ENCODE measurements at regions not wholly inside any gene's neighbourhood (a gene's known extent, or its start where the extent isn't known, plus 50 kb on each side); places are given as distances from the start of the nearest gene placed in this dataset.

DNA sequence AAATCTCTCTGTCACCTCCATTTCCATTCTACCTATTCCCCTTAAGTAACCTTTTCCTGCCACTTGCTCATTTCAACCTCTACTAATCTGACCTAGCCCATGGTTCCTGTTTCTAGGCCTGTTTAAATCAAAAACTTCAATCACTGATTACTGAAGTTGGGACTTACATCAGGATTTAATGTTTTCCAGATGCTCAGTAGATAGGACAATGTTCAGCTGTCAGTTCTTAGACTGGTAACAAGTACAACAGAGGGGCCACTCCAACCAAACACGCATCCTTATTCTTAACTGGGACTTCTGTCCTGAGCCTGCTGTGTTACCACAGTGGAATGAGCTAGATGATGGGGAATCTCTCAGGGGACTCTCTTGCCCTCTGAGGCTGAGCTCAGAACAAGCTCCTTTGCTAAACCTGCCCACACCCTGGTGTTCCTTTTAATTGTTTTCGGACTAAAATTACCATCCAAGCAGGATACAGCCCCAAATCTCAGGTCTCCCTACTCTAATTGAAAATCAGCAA is 974.6 kb downstream of the TTLL7 start:
- intact Hi-C loops (cut with micrococcal nuclease; ENCODE audit: unreplicated experiment) = no loop called here
- Mint-ChIP-seq H3K4me3 (ENCODE audit: low read depth, unreplicated experiment) (no peak overlapping the region), H3K27me3 (ENCODE audit: unreplicated experiment) (no peaks in the 10 kb centered on the region), H3K4me1 (ENCODE audit: low read depth, unreplicated experiment) (peaks cover 14% of the 10 kb centered on the region), H3K27ac (ENCODE audit: unreplicated experiment) (no peak overlapping the region), H3K36me3 (ENCODE audit: insufficient read depth, unreplicated experiment) (no peaks in the 10 kb centered on the region), H3K9me3 (ENCODE audit: low read depth, unreplicated experiment) (peaks cover 3% of the 10 kb centered on the region)
- no TSS peak for BruUV-seq (replicated peaks)
- no peak for DNase-seq
- CTCF ChIA-PET = no interaction called here
- TF ChIP-seq, protein P1, sequence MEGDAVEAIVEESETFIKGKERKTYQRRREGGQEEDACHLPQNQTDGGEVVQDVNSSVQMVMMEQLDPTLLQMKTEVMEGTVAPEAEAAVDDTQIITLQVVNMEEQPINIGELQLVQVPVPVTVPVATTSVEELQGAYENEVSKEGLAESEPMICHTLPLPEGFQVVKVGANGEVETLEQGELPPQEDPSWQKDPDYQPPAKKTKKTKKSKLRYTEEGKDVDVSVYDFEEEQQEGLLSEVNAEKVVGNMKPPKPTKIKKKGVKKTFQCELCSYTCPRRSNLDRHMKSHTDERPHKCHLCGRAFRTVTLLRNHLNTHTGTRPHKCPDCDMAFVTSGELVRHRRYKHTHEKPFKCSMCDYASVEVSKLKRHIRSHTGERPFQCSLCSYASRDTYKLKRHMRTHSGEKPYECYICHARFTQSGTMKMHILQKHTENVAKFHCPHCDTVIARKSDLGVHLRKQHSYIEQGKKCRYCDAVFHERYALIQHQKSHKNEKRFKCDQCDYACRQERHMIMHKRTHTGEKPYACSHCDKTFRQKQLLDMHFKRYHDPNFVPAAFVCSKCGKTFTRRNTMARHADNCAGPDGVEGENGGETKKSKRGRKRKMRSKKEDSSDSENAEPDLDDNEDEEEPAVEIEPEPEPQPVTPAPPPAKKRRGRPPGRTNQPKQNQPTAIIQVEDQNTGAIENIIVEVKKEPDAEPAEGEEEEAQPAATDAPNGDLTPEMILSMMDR (IDR thresholded peaks at IDR 0.05; ENCODE audit: unreplicated experiment) = no peak

- H3K9me3 Mint-ChIP-seq (ENCODE audit: low read depth, unreplicated experiment) = peaks cover 3% of the 10 kb centered on the region
- no peak overlapping the region for H3K4me3 Mint-ChIP-seq (ENCODE audit: low read depth, unreplicated experiment)
- H3K36me3 Mint-ChIP-seq (ENCODE audit: insufficient read depth, unreplicated experiment) = no peaks in the 10 kb centered on the region
- CTCF ChIA-PET = no interaction called here
- H3K4me1 Mint-ChIP-seq (ENCODE audit: low read depth, unreplicated experiment) = peaks cover 14% of the 10 kb centered on the region
- intact Hi-C loops (cut with micrococcal nuclease; ENCODE audit: unreplicated experiment) = no loop called here
- H3K27me3 Mint-ChIP-seq (ENCODE audit: unreplicated experiment) = no peaks in the 10 kb centered on the region
- BruUV-seq (replicated peaks) = no TSS peak
- TF ChIP-seq, protein P1 (IDR thresholded peaks at IDR 0.05; ENCODE audit: unreplicated experiment) = no peak
- no peak for DNase-seq
- no peak overlapping the region for H3K27ac Mint-ChIP-seq (ENCODE audit: unreplicated experiment)
These were observed 975.7 kb downstream of the TTLL7 start for GRCh38 chr1:83023212-83023611.

DNA sequence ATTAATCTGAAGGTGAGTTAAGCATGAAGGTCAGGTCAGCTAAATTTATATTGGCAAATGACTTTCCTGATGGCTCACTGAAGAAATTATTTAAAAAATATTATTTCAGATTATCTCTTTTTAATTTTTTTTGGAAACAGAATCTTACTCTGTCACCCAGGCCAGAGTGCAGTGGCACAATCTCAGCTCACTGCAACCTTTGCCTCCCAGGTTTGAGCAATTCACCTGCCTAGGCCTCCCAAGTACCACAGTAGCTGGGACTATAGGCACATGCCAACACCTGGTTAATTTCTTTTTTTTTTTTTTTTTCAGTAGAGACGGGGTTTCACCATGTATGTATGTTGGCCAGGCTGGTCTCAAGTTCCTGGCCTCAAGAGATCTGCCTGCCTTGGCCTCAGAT is 976.7 kb downstream of the TTLL7 start:
- Mint-ChIP-seq H3K36me3 (ENCODE audit: insufficient read depth, unreplicated experiment) (no peaks in the 10 kb centered on the region), H3K4me3 (ENCODE audit: low read depth, unreplicated experiment) (no peak overlapping the region), H3K27ac (ENCODE audit: unreplicated experiment) (no peak overlapping the region), H3K27me3 (ENCODE audit: unreplicated experiment) (no peaks in the 10 kb centered on the region), H3K4me1 (ENCODE audit: low read depth, unreplicated experiment) (peaks cover 12% of the 10 kb centered on the region), H3K9me3 (ENCODE audit: low read depth, unreplicated experiment) (peaks cover 3% of the 10 kb centered on the region)
- no TSS peak for BruUV-seq (replicated peaks)
- TF ChIP-seq, protein P1 (IDR thresholded peaks at IDR 0.05; ENCODE audit: unreplicated experiment) = no peak
- CTCF ChIA-PET = interaction anchor here (0.7 kb wide), 1 partner anchor 1784 kb away, joined by 3 read pairs; no protein-coding TSS in a partner anchor
- intact Hi-C loops (cut with micrococcal nuclease; ENCODE audit: unreplicated experiment) = no loop called here
- DNase-seq = no peak

DNA sequence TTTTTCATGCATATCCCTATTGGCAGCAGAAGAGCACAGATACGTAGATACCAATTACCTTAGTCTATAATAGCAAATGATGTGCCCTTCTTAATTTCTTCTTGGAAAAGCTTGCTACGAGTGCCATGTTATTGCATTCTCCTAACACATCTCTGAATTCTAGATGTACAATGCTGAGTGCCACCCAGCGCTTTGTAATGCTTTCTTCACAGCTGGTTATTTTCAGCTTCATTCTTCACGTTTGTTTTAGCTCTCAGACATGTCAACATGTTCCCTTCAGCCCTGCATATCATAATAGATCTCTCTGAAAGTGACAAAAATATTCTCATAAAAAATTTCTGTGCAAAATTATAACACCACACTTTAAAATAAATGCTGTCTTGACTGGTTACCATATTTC is 981.2 kb downstream of the TTLL7 start:
- TF ChIP-seq, protein P1 (IDR thresholded peaks at IDR 0.05; ENCODE audit: unreplicated experiment) = no peak
- CTCF ChIA-PET = no interaction called here
- BruUV-seq (replicated peaks) = no TSS peak

More for the DNA sequence above, 981.2 kb downstream of the TTLL7 start:
- no peaks in the 10 kb centered on the region for H3K27me3 Mint-ChIP-seq (ENCODE audit: unreplicated experiment)
- no peak overlapping the region for H3K27ac Mint-ChIP-seq (ENCODE audit: unreplicated experiment)
- no peak for DNase-seq
- intact Hi-C loops (cut with micrococcal nuclease; ENCODE audit: unreplicated experiment) = no loop called here
- H3K4me1 Mint-ChIP-seq (ENCODE audit: low read depth, unreplicated experiment) = no peaks in the 10 kb centered on the region
- H3K9me3 Mint-ChIP-seq (ENCODE audit: low read depth, unreplicated experiment) = peaks cover 3% of the 10 kb centered on the region
- no peaks in the 10 kb centered on the region for H3K36me3 Mint-ChIP-seq (ENCODE audit: insufficient read depth, unreplicated experiment)
- H3K4me3 Mint-ChIP-seq (ENCODE audit: low read depth, unreplicated experiment) = no peak overlapping the region
